Fibroblast of lung (primary cell): ENCODE measurements at regions not wholly inside any gene's neighbourhood (a gene's known extent, or its start where the extent isn't known, plus 50 kb on each side); places are given as distances from the start of the nearest gene placed in this dataset.

Experiments
- CTCF ChIP-seq, 2 donors: IDR thresholded peaks in 1 of 2; conservative IDR thresholded peaks in 1 of 2; 1 replicate in 1 of 2; 2 replicates in 1 of 2; pipeline ENCODE4 v1.5.1; 2011 to 2012; ENCODE audit warnings: low read length in 2 of 2, control low read depth in 1 of 2, inconsistent platforms in 1 of 2, low read depth in 1 of 2, mild to moderate bottlenecking in 1 of 2
- EZH2 ChIP-seq: IDR thresholded peaks from 2 replicates; pipeline ENCODE4 v1.5.1; 2012; ENCODE audit warnings: low read length, control low read depth, mild to moderate bottlenecking; ENCODE audit errors: missing control alignments

- no peak for TF ChIP-seq CTCF (conservative IDR thresholded peaks at IDR 0.05 in 1 of 2, IDR thresholded peaks at IDR 0.05 in 1 of 2; ENCODE audit: low read depth in 1 of 2, low read length in 2 of 2)
- TF ChIP-seq EZH2: no peak
Observed at GRCh38 chr1:73775896-73776295, 422.1 kb downstream of the LRRIQ3 start.
